ENCODE measurements at regions not wholly inside any gene's neighbourhood (a gene's known extent, or its start where the extent isn't known, plus 50 kb on each side); places are given as distances from the start of the nearest gene placed in this dataset.
"Not testable (repeated sequence)": the region's sequence is repeated elsewhere in the genome, so short reads cannot be mapped to it uniquely, and the experiment has no call there.

DNA sequence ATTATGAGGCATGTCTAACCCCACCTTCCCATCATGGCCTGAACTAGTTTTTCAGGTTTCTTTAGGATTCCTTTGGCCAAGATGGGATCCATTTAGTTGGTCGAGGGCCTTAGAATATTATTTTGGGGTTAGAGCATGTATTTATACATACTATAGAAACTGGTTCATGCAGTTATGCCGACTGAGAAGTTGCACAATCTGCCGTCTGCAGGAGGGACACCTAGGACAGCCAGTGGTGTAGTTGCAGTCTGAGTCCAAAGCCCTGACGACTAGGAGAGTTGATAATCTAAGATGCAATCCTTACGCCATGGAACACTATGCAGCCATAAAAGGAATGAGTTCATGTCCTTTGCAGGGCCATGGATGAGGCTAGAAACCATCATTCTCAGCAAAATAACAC, 424.0 kb downstream of the SHISA9 start:
- H3K4me1 Mint-ChIP-seq (ENCODE audit: low read depth): no peaks in the 10 kb centered on the region

DNA sequence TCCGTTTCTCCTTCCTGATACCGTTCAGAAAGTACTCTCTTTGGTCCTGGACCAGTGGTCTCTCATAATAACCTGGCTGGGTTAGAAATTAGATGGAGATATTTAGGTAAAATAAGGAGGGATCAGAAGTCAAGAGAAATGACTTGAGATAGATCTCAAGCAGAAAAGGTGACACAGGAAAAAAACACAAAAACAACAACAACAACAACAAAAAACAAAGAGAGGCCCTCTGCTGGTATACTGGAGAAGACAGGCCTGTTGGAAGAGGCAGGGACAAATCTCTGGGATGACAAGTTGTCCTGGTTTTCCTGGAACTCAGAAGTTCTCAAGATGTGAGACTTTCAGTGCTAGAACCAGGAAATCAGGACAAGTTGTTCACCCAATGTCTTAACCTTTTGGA, 430.5 kb downstream of the SHISA9 start:
- H3K27me3 Mint-ChIP-seq: no peaks in the 10 kb centered on the region
- no peaks in the 10 kb centered on the region for H3K36me3 Mint-ChIP-seq
- no peak overlapping the region for H3K27ac Mint-ChIP-seq
- no peak overlapping the region for H3K4me3 Mint-ChIP-seq
- H3K9me3 Mint-ChIP-seq (ENCODE audit: low read depth): no peaks in the 10 kb centered on the region
- H3K4me1 Mint-ChIP-seq (ENCODE audit: low read depth): no peaks in the 10 kb centered on the region

More for the DNA sequence above, 424.0 kb downstream of the SHISA9 start:
- Mint-ChIP-seq H3K36me3 (no peaks in the 10 kb centered on the region), H3K27ac (no peak overlapping the region), H3K4me3 (no peak overlapping the region), H3K9me3 (ENCODE audit: low read depth) (no peaks in the 10 kb centered on the region), H3K27me3 (no peaks in the 10 kb centered on the region)

DNA sequence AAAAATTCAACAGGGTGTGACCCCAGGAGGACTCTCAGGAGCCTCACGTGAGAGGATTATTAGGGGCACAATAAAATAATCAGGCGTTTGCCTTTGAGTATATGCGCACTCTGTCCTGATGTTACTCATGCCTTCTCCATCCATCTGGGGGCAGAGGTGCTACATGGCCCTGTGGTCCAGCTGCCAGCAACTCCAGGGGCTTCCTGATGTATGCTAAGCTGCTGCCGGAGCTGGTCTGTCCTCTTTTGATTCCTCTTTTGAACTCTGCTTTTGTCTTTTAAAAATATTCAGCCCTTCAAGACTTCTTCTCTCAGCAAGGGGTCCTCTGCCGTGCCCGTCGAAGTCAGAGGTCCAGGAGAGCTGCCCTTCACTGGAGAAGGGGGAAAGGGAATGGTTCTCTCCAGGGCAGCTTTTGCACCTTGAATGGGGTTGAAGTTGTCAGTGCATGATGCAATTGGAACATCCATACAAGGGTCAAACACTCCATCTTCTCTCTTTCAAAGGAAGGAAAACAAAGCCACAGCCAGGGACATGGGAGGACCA, 431.4 kb downstream of the SHISA9 start:
- Mint-ChIP-seq H3K27me3 (no peaks in the 10 kb centered on the region), H3K4me1 (ENCODE audit: low read depth) (no peaks in the 10 kb centered on the region)

DNA sequence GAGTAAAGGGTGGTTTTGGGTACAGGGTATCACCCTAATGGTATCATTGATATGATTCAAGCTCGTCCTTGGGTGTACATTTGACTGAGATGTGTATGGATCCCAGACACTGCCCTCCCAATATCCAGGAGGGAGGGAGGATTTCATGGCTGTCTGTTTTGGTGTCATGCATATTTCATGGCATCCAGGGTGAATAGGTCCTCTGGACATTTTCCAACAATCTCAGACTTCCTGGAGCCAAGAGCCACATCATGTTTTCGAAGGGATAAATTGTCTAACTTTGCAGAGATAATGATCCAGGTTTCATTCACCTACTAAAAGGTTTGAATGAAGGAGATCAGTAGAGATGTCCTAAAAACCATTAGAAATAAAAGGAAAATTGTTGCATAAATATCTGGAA, 431.9 kb downstream of the SHISA9 start:
- Mint-ChIP-seq H3K27me3 (no peaks in the 10 kb centered on the region), H3K27ac (no peak overlapping the region), H3K36me3 (no peaks in the 10 kb centered on the region), H3K4me3 (no peak overlapping the region), H3K9me3 (ENCODE audit: low read depth) (no peaks in the 10 kb centered on the region), H3K4me1 (ENCODE audit: low read depth) (no peaks in the 10 kb centered on the region)

More for the DNA sequence above, 431.4 kb downstream of the SHISA9 start:
- Mint-ChIP-seq H3K36me3 (no peaks in the 10 kb centered on the region), H3K27ac (no peak overlapping the region), H3K9me3 (ENCODE audit: low read depth) (no peaks in the 10 kb centered on the region), H3K4me3 (no peak overlapping the region)

DNA sequence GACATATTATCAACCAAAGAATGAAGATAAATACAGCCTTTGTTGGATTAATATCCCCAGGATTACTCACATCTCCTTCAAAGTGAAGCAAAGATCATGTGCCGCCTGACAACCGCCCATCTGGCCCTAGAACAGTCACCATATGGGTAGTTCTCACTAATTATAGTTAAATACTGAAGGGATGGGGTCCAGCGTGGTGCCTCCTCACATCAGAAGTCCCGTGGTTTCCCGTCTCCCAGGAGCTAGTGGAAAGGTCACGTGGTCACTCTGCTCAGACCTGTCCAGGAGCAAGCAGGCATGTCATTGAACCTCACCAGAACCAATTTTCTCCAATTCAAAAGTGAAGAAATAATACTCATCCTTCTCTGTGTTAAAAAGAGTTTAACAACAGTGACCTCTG, 434.5 kb downstream of the SHISA9 start:
- Mint-ChIP-seq H3K27me3 (no peaks in the 10 kb centered on the region), H3K4me3 (no peak overlapping the region), H3K27ac (no peak overlapping the region), H3K9me3 (ENCODE audit: low read depth) (no peaks in the 10 kb centered on the region), H3K36me3 (no peaks in the 10 kb centered on the region), H3K4me1 (ENCODE audit: low read depth) (no peaks in the 10 kb centered on the region)

DNA sequence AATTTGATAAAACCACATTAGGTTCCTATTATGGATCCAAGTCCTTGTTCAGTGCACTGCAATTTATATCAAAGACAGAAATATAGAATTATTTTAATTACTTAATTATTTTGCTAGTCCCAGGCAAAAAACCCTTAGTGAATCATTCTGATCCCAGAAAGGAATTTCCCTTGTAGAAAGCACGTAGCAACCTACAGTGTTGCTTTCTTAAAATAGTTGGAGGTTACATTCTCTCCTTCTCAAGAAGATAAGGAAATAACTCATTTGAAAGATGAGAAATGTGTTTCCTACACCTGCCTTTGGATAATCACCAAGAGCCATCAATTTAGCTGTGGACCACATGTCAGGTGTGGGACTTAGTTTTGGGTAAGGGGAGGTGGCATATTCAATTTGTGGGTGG, 434.9 kb downstream of the SHISA9 start:
- Mint-ChIP-seq H3K4me3 (no peak overlapping the region), H3K4me1 (ENCODE audit: low read depth) (no peaks in the 10 kb centered on the region), H3K36me3 (no peaks in the 10 kb centered on the region), H3K27me3 (no peaks in the 10 kb centered on the region), H3K9me3 (ENCODE audit: low read depth) (no peaks in the 10 kb centered on the region), H3K27ac (no peak overlapping the region)

DNA sequence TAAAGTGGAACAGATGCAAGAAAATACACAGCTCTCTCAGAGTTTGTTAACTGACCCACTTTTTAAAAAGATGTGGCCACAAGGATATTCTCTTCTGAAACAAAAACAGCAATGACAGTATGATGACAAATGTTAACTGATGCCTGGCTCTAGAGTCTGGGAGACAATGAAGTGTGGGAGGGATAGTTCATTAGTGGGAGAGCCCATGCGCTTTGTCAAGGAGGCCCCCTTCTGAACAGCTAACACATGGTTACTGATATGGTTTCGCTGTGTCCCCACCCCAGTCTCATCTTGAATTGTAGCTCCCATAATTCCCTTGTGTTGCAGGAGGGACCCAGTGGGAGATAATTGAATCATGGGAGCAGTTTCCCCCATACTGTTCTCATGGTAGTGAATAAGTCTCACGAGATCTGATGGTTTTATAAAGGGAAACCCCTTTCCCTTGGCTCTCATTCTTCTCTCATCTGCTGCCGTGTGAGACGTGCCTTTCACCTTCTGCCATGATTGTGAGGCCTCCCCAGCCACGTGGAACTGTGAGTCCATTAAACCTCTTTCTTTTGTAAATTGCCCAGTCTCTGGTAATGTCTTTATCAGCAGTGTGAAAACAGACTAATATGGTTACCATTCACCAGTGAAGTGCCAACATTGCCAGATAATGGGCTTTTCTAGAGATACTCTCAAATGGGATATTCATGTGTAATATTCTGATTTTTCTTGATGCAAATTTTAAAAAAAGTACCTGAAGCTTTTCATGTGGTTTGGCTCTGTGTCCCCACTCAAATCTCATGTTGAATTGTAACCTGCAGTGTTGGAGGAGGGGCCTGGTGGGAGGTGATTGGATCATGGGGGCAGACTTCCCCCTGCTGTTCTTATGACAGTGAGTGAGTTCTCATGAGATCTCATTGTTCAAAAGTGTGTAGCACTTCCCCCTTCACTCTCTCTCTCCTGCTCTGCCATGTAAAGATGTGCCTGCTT, 435.8 kb downstream of the SHISA9 start:
- not testable (repeated sequence) for H3K4me1 Mint-ChIP-seq (ENCODE audit: low read depth); H3K27me3 Mint-ChIP-seq

DNA sequence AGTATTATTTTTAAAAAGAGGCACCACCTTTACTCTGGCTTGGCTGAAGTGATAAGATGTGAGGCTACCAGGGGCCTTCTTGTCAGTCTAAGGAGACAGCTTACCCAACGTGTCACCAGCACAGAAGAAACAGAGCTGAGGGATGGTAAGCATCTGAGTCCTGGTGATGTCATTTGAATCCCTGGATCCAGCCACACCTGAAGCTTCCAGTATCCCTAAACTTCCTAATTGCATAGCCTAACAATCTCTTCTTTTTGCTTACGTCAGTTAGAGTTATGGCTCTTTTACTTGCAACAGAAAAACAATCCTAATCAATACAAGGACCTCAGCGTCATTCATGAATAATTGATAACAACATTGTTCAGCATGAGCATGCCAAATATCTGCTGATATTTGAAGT, 436.6 kb downstream of the SHISA9 start:
- Mint-ChIP-seq H3K9me3 (ENCODE audit: low read depth) (no peaks in the 10 kb centered on the region), H3K27ac (no peak overlapping the region), H3K4me3 (no peak overlapping the region), H3K4me1 (ENCODE audit: low read depth) (no peaks in the 10 kb centered on the region), H3K27me3 (no peaks in the 10 kb centered on the region), H3K36me3 (no peaks in the 10 kb centered on the region)

More for the DNA sequence above, 435.8 kb downstream of the SHISA9 start:
- not testable (repeated sequence) for H3K4me3 Mint-ChIP-seq; H3K9me3 Mint-ChIP-seq (ENCODE audit: low read depth); H3K36me3 Mint-ChIP-seq; H3K27ac Mint-ChIP-seq

DNA sequence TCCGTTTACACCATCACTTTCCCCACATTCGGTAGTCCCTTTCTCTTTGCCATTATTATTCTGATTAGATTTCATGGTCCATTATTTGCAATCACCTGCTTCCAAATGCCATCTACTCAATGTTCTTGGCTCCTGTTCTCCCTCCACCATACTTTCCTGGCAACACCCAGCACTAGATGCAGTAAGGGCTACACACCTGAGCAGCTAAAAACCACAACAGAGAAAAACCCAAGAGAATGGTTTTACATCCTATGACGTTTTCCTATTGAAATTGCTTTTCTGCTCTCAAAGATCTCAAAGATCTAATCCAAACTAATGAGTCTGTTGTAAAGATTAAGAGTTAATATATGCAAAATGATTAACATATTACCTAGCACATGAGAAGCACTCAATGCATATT, 441.3 kb downstream of the SHISA9 start:
- H3K4me1 Mint-ChIP-seq (ENCODE audit: low read depth): no peaks in the 10 kb centered on the region
- H3K27ac Mint-ChIP-seq: no peak overlapping the region
- H3K9me3 Mint-ChIP-seq (ENCODE audit: low read depth): no peaks in the 10 kb centered on the region
- H3K36me3 Mint-ChIP-seq: no peaks in the 10 kb centered on the region
- H3K4me3 Mint-ChIP-seq: no peak overlapping the region
- H3K27me3 Mint-ChIP-seq: no peaks in the 10 kb centered on the region

DNA sequence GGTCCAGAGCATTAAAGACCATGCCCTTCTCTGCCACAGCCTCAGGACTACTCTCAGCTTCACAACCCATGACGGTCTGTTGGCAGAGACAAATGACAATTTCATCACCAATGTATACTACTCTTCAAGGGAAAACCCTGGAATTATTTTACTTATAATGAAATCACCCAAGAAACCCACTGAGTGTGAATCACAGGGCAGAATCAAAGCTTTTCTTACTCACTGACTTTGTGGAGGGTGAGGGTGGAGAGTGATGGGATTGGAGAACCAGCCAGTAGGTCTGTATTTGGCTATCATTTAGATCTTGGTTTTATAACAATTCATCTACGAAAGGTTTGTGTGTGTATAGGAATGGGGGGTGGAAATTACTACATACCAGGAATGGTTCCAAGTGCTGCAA, 442.6 kb downstream of the SHISA9 start:
- Mint-ChIP-seq H3K4me1 (ENCODE audit: low read depth) (no peaks in the 10 kb centered on the region), H3K36me3 (no peaks in the 10 kb centered on the region), H3K27me3 (no peaks in the 10 kb centered on the region), H3K4me3 (no peak overlapping the region), H3K27ac (no peak overlapping the region), H3K9me3 (ENCODE audit: low read depth) (no peaks in the 10 kb centered on the region)

DNA sequence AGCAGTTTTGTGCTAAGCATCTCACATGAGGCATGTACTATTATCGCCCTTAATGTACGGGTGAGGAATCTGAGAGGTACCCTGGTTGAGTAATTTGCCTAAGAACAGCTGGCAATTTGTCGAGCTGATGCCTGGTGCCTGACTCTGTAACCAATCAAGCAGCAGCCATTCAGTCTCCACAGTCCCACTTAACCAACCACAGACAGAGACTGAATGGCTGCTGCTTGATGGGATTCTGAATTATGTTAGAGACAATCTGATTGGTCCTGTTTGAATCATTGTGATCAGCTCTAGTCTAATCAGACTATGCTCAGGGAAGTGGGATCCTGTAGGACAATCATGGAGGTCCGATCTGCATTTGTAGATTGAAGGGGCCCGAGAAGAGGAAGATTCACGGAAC, 447.0 kb downstream of the SHISA9 start:
- Mint-ChIP-seq H3K27ac (no peak overlapping the region), H3K9me3 (ENCODE audit: low read depth) (no peaks in the 10 kb centered on the region), H3K27me3 (peaks cover 1% of the 10 kb centered on the region), H3K36me3 (no peaks in the 10 kb centered on the region), H3K4me1 (ENCODE audit: low read depth) (no peaks in the 10 kb centered on the region), H3K4me3 (no peak overlapping the region)

DNA sequence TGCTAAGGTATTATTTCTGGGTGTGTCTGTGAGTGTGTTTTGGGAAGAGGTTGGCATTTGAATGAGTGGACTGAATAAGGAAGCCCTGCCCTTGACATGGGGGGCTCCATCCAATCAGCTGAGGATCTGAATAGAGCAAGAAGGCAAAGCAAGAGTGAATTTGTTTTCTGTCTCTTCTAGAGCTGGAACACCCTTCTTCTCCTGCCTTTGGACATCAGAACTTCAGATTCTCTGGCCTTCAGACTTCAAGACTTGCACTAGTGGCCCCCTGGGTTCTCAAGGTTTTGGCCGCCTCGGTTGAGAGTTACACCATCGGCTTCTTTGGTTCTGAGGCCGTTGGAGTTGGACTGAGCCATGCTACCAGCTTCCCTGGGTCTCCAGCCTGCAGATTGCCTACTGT, 448.6 kb downstream of the SHISA9 start:
- H3K4me1 Mint-ChIP-seq (ENCODE audit: low read depth): no peaks in the 10 kb centered on the region
- H3K4me3 Mint-ChIP-seq: no peak overlapping the region
- H3K27ac Mint-ChIP-seq: no peak overlapping the region
- H3K27me3 Mint-ChIP-seq: peaks cover 1% of the 10 kb centered on the region
- H3K36me3 Mint-ChIP-seq: no peaks in the 10 kb centered on the region
- H3K9me3 Mint-ChIP-seq (ENCODE audit: low read depth): no peaks in the 10 kb centered on the region

DNA sequence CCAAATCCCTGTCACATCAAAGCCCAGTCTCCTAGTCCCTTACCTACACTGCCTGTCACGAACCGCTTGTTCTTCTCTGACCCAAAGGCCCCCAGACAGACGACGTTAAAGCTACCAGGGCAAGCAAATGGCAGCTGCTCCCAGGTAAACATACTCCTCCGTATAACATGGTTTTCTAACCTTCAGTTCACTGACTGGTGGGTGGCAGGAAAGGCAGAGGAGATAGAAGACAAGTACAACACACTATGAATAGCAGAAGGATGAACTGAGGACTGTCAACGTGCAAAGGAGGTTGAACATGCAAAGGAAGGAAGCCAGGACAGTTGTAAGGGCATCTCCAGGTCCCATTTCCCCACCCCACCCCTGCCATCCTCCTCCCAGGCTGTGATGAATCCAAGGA, 449.8 kb downstream of the SHISA9 start:
- H3K27ac Mint-ChIP-seq: no peak overlapping the region
- no peaks in the 10 kb centered on the region for H3K36me3 Mint-ChIP-seq
- H3K4me1 Mint-ChIP-seq (ENCODE audit: low read depth): no peaks in the 10 kb centered on the region
- no peaks in the 10 kb centered on the region for H3K9me3 Mint-ChIP-seq (ENCODE audit: low read depth)
- no peak overlapping the region for H3K4me3 Mint-ChIP-seq
- peaks cover 1% of the 10 kb centered on the region for H3K27me3 Mint-ChIP-seq

DNA sequence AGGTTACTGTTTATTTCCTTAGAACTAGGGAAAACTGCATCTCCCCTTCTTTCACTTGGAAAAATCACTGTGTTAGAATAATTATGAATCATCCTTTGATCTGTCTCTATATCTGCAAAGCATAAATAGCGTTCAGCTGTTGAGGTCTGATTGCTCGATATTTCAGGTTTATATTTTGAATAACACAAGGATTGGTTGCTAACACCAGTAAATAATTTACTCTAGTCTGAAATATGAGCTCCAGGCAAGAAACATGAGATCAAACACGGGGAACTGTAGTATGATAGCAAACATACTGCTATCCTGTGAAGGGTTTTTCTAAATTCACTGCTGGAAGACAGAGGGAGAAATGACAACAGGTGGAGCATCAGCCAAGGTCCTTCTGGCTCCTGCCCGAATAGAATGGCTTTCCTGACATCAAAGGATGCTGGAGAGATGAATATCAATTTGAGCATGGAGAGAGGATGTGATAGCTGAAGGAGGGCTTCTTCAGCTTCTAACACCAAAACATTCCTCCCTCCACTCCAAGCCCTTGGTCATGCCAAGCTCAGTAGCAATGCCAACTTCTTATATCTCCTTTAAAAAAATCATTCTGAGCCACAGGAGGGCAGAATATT, 450.3 kb downstream of the SHISA9 start:
- Mint-ChIP-seq H3K36me3 (no peaks in the 10 kb centered on the region), H3K4me1 (ENCODE audit: low read depth) (no peaks in the 10 kb centered on the region), H3K27ac (no peak overlapping the region), H3K27me3 (peaks cover 1% of the 10 kb centered on the region), H3K4me3 (no peak overlapping the region), H3K9me3 (ENCODE audit: low read depth) (no peaks in the 10 kb centered on the region)

DNA sequence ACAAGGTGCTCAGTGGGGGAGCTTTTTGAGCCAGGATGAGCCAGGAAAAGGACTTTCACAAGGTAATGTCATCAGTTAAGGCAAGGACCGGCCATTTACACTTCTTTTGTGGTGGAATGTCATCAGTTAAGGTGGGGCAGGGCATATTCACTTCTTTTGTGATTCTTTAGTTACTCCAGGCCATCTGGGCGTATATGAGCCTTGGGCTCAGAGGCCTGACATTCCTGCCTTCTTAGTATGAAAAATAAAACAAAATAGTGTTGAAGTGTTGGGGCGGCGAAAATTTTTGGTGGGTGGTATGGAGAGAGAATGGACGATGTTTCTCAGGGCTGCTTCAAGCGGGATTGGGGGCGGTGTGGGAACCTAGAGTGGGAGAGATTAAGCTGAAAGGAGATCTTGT, 451.4 kb downstream of the SHISA9 start:
- not testable (repeated sequence) for H3K9me3 Mint-ChIP-seq (ENCODE audit: low read depth); H3K4me3 Mint-ChIP-seq; H3K27me3 Mint-ChIP-seq; H3K4me1 Mint-ChIP-seq (ENCODE audit: low read depth); H3K27ac Mint-ChIP-seq; H3K36me3 Mint-ChIP-seq

All from activated naive CD8-positive, alpha-beta T cell (primary cell).